Stimulated activated CD8-positive, alpha-beta memory T cell treated with anti-CD3 and anti-CD28 coated beads, Interleukin-12 subunit alpha, Interleukin-12 subunit beta, amount 100 ng/mL, for 24 hours (primary cell): ENCODE measurements at regions not wholly inside any gene's neighbourhood (a gene's known extent, or its start where the extent isn't known, plus 50 kb on each side); places are given as distances from the start of the nearest gene placed in this dataset.

Experiments
- DNase-seq: peaks from one replicate; pipeline ENCODE4 v3.0.0-alpha.2; 2020; ENCODE audit errors: extremely low read depth

DNA sequence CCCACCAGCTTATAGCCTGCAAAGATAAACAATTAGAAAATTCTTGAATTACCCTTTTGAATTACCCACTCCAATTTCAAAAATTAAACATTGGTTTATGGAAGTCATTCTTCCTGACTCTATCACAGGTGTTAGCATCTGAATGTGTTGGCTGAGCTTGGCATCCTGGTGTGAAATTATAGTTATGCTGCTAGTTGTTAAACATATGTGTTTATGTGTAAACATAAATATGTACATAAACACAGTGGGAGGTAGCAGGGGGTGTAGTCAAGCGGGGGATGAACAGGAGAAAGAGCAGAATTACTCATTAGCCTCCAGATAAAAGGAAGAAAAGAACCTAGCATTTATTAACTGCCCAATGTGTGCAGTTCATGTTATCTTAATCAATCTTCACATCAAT is 530.2 kb downstream of the MCTP2 start:
- no peak for DNase-seq

DNA sequence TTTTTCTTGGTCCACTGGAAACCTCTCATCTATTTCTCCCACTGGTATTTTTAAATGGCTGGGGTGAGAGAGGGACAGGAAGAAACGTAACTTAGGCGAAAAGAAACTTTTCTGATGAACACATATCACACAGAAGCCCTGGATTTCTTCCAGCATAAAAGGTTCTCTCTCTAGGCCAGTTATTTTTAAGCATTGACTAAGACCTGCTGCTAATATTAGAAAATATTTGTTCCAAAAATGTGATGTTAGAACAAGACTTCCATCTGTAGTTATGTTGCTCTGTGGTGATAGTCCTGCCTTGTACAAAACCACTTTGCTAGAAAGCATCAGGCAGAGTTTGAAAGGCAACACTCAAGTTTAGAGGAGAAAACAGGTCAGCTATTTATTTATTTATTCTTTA is 537.7 kb downstream of the MCTP2 start:
- DNase-seq = no peak

DNA sequence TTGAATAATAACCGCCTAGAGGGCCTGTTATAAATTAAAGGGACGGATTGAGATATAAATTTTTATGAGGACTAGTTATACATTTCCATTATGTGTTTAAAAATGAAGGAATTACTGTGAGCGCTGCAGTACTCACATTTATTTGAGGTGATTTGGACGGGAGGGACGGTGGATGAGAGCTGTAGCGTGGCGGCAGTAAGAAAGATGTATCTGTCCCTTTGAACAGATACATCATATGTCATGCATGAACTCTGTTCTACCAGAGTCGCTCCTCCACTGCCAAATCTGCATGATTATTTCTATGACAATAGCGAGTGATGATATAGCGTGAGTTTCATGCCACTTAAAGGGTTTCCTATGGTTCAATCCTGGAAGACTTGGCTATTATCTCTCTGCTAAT is 538.8 kb downstream of the MCTP2 start:
- no peak for DNase-seq

- DNase-seq = no peak
Observed at GRCh38 chr15:94777037-94777436, 545.7 kb downstream of the MCTP2 start.

DNA sequence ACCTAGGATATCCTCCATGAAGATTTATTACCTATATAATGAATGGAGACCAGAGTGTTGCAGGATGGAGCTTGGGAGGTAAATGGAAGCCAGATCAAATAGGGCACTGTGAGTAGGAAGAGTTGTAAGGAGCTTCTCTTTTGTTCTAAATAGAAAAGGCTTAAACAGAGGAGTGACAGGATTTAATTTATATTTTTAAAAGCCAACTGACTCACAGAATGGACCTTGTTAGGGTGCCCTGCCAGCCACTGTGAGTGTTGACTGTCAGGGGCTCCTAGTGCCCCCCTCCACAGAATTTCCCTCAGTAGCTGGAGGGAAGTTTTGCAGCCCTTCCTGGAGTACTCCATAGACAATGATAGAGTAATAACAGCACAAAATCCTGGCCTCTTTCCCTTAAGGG is 547.5 kb downstream of the MCTP2 start:
- DNase-seq = no peak

GRCh38 chr15:94780166-94780565 is 548.8 kb downstream of the MCTP2 start:
- DNase-seq = no peak

DNA sequence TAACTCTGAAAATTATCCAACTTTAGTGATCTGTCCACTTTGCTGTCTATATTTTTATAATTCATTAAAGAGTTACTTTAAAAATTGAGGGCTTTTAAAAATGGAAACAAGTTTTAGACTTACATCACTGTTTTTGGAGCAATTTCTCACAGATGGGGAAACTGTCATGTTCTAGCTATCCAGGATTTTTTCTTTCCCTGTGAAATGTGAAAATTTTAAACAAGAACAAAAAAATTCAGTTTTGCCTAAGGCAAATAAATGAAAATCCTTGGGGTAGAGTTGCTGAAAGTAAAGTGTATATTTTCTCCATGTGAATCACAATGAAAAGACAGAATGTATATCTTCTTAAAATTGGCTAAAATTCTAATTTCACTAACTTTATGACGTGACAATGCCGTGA is 553.7 kb downstream of the MCTP2 start:
- no peak for DNase-seq

- DNase-seq = no peak
Observed at GRCh38 chr15:94791008-94791407, 559.6 kb downstream of the MCTP2 start.

DNA sequence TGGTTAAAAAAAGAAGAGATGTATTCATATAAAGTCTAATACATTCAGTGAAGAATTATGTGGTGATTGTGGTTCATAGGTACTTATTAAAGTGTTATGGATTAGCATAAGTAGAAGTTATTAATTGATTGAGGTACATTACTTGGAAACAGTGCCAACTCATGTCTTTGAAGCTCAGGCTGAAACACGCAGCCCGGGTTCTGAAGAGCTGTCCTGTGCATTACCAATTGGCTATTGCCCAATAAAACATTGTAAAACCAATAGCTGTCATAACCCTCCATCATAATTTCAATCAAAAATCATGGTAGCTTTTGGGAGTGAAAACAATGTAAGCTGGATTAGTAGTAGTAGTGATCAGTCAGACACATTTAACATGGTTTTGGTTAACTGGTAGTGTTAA is 560.1 kb downstream of the MCTP2 start:
- no peak for DNase-seq

DNA sequence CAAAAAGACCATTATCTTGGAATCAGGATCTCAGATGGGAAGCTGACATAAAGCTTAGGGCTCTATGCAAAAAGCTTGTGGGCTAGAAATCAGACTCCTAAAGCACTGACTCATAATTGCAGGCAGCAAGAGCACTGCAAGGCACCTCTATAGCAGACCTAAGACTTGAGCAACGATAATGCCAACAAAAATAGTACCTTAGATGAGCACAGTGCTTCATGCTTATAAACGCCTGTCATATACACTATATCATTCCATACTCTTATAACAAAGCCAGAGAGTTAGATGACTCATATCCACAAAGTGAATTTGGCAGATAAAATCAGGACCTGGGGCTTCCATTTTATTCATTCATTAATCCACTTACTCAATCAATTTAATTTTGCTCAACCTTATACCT is 560.8 kb downstream of the MCTP2 start:
- no peak for DNase-seq

- DNase-seq = no peak
Observed at GRCh38 chr15:94793207-94793606, 561.8 kb downstream of the MCTP2 start.

GRCh38 chr15:94793641-94794040 is 562.3 kb downstream of the MCTP2 start:
- DNase-seq = no peak

DNA sequence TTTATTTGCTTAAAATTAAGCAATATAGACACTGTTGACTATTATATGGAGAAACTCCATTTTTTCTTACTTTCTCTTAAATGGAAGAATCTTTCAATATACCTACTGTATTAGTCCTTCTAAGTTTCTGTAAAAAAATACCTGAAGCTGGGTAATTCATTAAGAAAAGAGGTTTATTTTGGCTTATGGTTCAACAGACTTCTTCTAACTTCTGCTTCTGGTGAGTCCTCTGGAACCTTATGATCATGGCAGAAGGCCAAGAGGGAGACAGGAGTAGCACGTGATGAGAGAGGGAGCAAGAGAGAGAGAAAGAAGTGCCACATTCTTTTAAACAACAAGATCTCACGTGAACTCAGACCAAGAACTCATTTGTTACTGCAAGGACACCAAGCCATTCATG is 573.3 kb downstream of the MCTP2 start:
- no peak for DNase-seq

DNA sequence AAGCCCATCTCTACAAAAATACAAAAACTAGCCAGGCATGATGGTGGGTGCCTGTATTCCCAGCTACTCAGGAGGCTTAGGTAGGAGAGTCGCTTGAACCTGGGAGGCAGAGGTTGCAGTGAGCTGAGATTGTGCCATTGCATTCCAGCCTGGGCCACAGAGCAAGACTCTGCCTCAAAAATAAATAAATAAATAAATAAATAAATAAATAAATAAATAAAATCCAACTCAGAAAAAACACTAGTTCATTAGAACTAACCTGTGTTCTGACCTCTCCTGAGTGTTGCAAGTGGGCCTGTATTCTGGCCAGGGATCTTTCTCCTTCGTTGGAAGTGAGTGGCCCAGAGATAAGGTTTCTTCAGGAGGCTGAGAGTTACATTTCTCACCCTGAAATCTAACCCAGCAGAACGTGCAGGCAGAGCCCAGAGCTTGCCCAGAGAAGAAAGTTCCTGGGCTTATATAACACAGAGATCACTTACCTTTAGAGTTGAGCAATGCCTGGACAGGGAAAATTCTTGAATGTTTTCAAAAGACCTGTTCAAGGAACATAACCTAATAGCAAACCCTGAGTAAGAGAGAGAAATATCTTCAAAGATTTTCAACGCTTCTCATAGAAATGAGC is 583.9 kb downstream of the MCTP2 start:
- no peak for DNase-seq

DNA sequence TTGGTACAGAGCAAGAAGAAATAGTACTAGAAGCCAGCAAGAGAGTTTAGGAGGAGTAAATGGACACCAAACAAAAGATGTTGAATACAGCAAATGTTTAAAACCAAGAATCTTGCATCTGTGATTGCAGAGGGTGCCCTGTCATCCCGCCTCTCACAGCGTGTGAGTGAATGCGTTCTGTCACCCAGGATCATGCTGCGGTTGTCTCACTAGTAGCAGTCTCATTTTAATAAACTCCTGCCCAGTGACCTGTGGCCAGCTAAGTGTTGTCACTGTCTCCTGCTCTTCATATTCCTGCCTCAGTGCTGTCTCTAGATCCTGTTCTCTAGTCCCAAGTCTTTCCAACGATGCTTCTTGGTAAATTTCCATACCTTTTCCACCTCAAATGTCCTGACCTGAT is 584.6 kb downstream of the MCTP2 start:
- DNase-seq = no peak

GRCh38 chr15:94829887-94830884 is 598.8 kb downstream of the MCTP2 start:
- DNase-seq = no peak

GRCh38 chr15:94834000-94834399 is 602.6 kb downstream of the MCTP2 start:
- DNase-seq = no peak

DNA sequence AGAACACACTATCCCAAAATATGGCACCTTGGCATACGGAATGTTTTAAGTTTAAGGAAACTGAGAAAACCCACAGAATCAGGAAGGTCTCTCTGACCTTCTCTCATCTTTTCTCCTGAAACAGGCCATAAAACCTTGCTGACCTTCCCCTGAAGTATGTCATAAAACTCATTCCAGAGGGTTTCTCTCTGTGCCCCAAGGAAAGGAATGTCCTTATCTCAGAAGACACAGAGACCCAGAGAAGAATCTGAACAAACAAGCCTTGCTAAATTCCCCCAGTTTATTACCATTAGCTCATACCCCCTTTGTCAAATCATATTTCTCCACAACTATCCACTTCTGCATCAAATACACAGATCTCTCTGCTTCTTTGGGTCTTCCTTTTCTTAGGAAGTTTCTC is 603.1 kb downstream of the MCTP2 start:
- no peak for DNase-seq

DNA sequence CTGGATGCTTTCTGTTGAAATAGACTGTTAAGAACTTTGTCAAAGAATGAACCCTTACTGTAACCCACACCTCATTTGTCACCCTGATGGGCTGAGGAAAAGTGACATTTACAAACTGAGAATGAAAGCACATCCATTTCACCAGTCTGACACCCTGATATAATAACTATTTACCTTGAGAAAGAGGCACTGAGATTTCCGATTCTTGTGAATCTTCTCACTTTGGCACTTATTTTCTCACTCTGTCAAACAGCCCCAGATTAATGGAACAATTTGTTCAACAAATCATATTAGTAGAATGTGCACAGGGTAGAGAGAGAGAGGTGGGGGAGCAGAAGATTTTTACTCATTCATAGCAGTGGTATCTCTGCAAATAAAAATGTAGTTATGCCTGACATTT is 606.9 kb downstream of the MCTP2 start:
- DNase-seq = no peak

GRCh38 chr15:94840794-94841783 is 609.7 kb downstream of the MCTP2 start:
- DNase-seq = no peak

GRCh38 chr15:94843060-94843459 is 611.7 kb downstream of the MCTP2 start:
- no peak for DNase-seq

GRCh38 chr15:94844198-94844537 is 612.8 kb downstream of the MCTP2 start:
- DNase-seq = no peak
